ENCODE measurements at regions not wholly inside any gene's neighbourhood (a gene's known extent, or its start where the extent isn't known, plus 50 kb on each side); places are given as distances from the start of the nearest gene placed in this dataset.

GRCh38 chr3:25291481-25291905 is 136.6 kb upstream of the RARB start:
- no peaks in the 10 kb centered on the region for H3K27me3 ChIP-seq (ENCODE audit: control insufficient read depth, insufficient read depth)
- intact Hi-C loops (cut with DNase I): no loop called here
- no peak overlapping the region for H3K4me3 ChIP-seq (ENCODE audit: low read length)
- H3K27ac ChIP-seq (ENCODE audit: low read length): no peak overlapping the region
- H3K4me1 ChIP-seq (ENCODE audit: control insufficient read depth, insufficient read depth, low read length): no peaks in the 10 kb centered on the region
- ATAC-seq (no peak), DNase-seq (no peak)
- no peaks in the 10 kb centered on the region for H3K9me3 ChIP-seq (ENCODE audit: control insufficient read depth, low read length)
- WGBS: 47% methylated on average over 2 of the region's 2 CpGs

GRCh38 chr3:25292036-25292435 is 136.0 kb upstream of the RARB start:
- ATAC-seq (no peak), DNase-seq (no peak)
- H3K9me3 ChIP-seq (ENCODE audit: control insufficient read depth, low read length): no peaks in the 10 kb centered on the region
- intact Hi-C loops (cut with DNase I): no loop called here
- no peak overlapping the region for H3K4me3 ChIP-seq (ENCODE audit: low read length)
- 86% methylated on average over 3 of the region's 3 CpGs for WGBS
- H3K27me3 ChIP-seq (ENCODE audit: control insufficient read depth, insufficient read depth): no peaks in the 10 kb centered on the region
- no peak overlapping the region for H3K27ac ChIP-seq (ENCODE audit: low read length)
- H3K4me1 ChIP-seq (ENCODE audit: control insufficient read depth, insufficient read depth, low read length): no peaks in the 10 kb centered on the region

GRCh38 chr3:25292595-25292994 is 135.5 kb upstream of the RARB start:
- WGBS: 88% methylated on average over 6 of the region's 6 CpGs
- intact Hi-C loops (cut with DNase I): no loop called here
- ATAC-seq: no peak
- Histone ChIP-seq H3K4me1 (ENCODE audit: control insufficient read depth, insufficient read depth, low read length) (no peaks in the 10 kb centered on the region), H3K4me3 (ENCODE audit: low read length) (no peak overlapping the region), H3K9me3 (ENCODE audit: control insufficient read depth, low read length) (no peaks in the 10 kb centered on the region), H3K27me3 (ENCODE audit: control insufficient read depth, insufficient read depth) (no peaks in the 10 kb centered on the region), H3K27ac (ENCODE audit: low read length) (no peak overlapping the region)
- DNase-seq: no peak

- H3K4me1 ChIP-seq (ENCODE audit: control insufficient read depth, insufficient read depth, low read length): no peaks in the 10 kb centered on the region
- 71% methylated on average over 5 of the region's 5 CpGs for WGBS
- no peak overlapping the region for H3K27ac ChIP-seq (ENCODE audit: low read length)
- no peak for ATAC-seq
- DNase-seq: no peak
- intact Hi-C loops (cut with DNase I): no loop called here
- H3K27me3 ChIP-seq (ENCODE audit: control insufficient read depth, insufficient read depth): no peaks in the 10 kb centered on the region
- no peak overlapping the region for H3K4me3 ChIP-seq (ENCODE audit: low read length)
- H3K9me3 ChIP-seq (ENCODE audit: control insufficient read depth, low read length): no peaks in the 10 kb centered on the region
These were observed 134.3 kb upstream of the RARB start for GRCh38 chr3:25293736-25294135.

- Histone ChIP-seq H3K4me3 (ENCODE audit: low read length) (no peak overlapping the region), H3K27ac (ENCODE audit: low read length) (no peak overlapping the region), H3K27me3 (ENCODE audit: control insufficient read depth, insufficient read depth) (no peaks in the 10 kb centered on the region), H3K4me1 (ENCODE audit: control insufficient read depth, insufficient read depth, low read length) (no peaks in the 10 kb centered on the region), H3K9me3 (ENCODE audit: control insufficient read depth, low read length) (no peaks in the 10 kb centered on the region)
- intact Hi-C loops (cut with DNase I): no loop called here
- WGBS: 79% methylated on average over 6 of the region's 6 CpGs
- DNase-seq (no peak), ATAC-seq (no peak)
These were observed 133.8 kb upstream of the RARB start for GRCh38 chr3:25294169-25294805.

- H3K9me3 ChIP-seq (ENCODE audit: control insufficient read depth, low read length): no peaks in the 10 kb centered on the region
- H3K27me3 ChIP-seq (ENCODE audit: control insufficient read depth, insufficient read depth): no peaks in the 10 kb centered on the region
- no peak overlapping the region for H3K27ac ChIP-seq (ENCODE audit: low read length)
- WGBS: 74% methylated on average over 9 of the region's 9 CpGs
- no peak overlapping the region for H3K4me3 ChIP-seq (ENCODE audit: low read length)
- ATAC-seq (no peak), DNase-seq (no peak)
- intact Hi-C loops (cut with DNase I): no loop called here
- H3K4me1 ChIP-seq (ENCODE audit: control insufficient read depth, insufficient read depth, low read length): no peaks in the 10 kb centered on the region
These were observed 130.1 kb upstream of the RARB start for GRCh38 chr3:25297667-25298585.

- no peak for ATAC-seq
- no peak for DNase-seq
- intact Hi-C loops (cut with DNase I): loop anchor here in 1 of 4 donors (10.0 kb wide), 1 partner anchor 295 kb away; no protein-coding TSS in a partner anchor
- H3K9me3 ChIP-seq (ENCODE audit: control insufficient read depth, low read length): no peaks in the 10 kb centered on the region
- no peaks in the 10 kb centered on the region for H3K27me3 ChIP-seq (ENCODE audit: control insufficient read depth, insufficient read depth)
- H3K27ac ChIP-seq (ENCODE audit: low read length): no peak overlapping the region
- H3K4me3 ChIP-seq (ENCODE audit: low read length): no peak overlapping the region
- 70% methylated on average over 1 of the region's 1 CpG for WGBS
- no peaks in the 10 kb centered on the region for H3K4me1 ChIP-seq (ENCODE audit: control insufficient read depth, insufficient read depth, low read length)
These were observed 127.9 kb upstream of the RARB start for GRCh38 chr3:25300141-25300540.

- ATAC-seq (no peak), DNase-seq (no peak)
- Histone ChIP-seq H3K4me3 (ENCODE audit: low read length) (no peak overlapping the region), H3K4me1 (ENCODE audit: control insufficient read depth, insufficient read depth, low read length) (no peaks in the 10 kb centered on the region), H3K27ac (ENCODE audit: low read length) (no peak overlapping the region), H3K9me3 (ENCODE audit: control insufficient read depth, low read length) (no peaks in the 10 kb centered on the region), H3K27me3 (ENCODE audit: control insufficient read depth, insufficient read depth) (no peaks in the 10 kb centered on the region)
- intact Hi-C loops (cut with DNase I): loop anchor here in 1 of 4 donors (10.0 kb wide), 1 partner anchor 290 kb away; no protein-coding TSS in a partner anchor
- 79% methylated on average over 2 of the region's 2 CpGs for WGBS
These were observed 123.1 kb upstream of the RARB start for GRCh38 chr3:25304916-25305315.

GRCh38 chr3:25306066-25306465 is 122.0 kb upstream of the RARB start:
- WGBS: 50% methylated on average over 5 of the region's 5 CpGs
- no peaks in the 10 kb centered on the region for H3K9me3 ChIP-seq (ENCODE audit: control insufficient read depth, low read length)
- H3K27me3 ChIP-seq (ENCODE audit: control insufficient read depth, insufficient read depth): no peaks in the 10 kb centered on the region
- intact Hi-C loops (cut with DNase I): loop anchor here in 1 of 4 donors (10.0 kb wide), 1 partner anchor 289 kb away; no protein-coding TSS in a partner anchor
- H3K4me1 ChIP-seq (ENCODE audit: control insufficient read depth, insufficient read depth, low read length): no peaks in the 10 kb centered on the region
- DNase-seq (no peak), ATAC-seq (no peak)
- H3K4me3 ChIP-seq (ENCODE audit: low read length): no peak overlapping the region
- H3K27ac ChIP-seq (ENCODE audit: low read length): no peak overlapping the region

- intact Hi-C loops (cut with DNase I): loop anchor here in 1 of 4 donors (10.0 kb wide), 1 partner anchor 288 kb away; no protein-coding TSS in a partner anchor
- Histone ChIP-seq H3K27me3 (ENCODE audit: control insufficient read depth, insufficient read depth) (no peaks in the 10 kb centered on the region), H3K4me3 (ENCODE audit: low read length) (no peak overlapping the region), H3K9me3 (ENCODE audit: control insufficient read depth, low read length) (no peaks in the 10 kb centered on the region), H3K27ac (ENCODE audit: low read length) (no peak overlapping the region), H3K4me1 (ENCODE audit: control insufficient read depth, insufficient read depth, low read length) (no peaks in the 10 kb centered on the region)
- ATAC-seq (no peak), DNase-seq (no peak)
- WGBS: 63% methylated on average over 2 of the region's 2 CpGs
These were observed 121.4 kb upstream of the RARB start for GRCh38 chr3:25306705-25307104.

GRCh38 chr3:25313286-25313685 is 114.8 kb upstream of the RARB start:
- Histone ChIP-seq H3K4me1 (ENCODE audit: control insufficient read depth, insufficient read depth, low read length) (no peaks in the 10 kb centered on the region), H3K4me3 (ENCODE audit: low read length) (no peak overlapping the region), H3K27ac (ENCODE audit: low read length) (no peak overlapping the region), H3K9me3 (ENCODE audit: control insufficient read depth, low read length) (no peaks in the 10 kb centered on the region), H3K27me3 (ENCODE audit: control insufficient read depth, insufficient read depth) (no peaks in the 10 kb centered on the region)
- no peak for ATAC-seq
- DNase-seq: no peak
- 87% methylated on average over 2 of the region's 2 CpGs for WGBS
- intact Hi-C loops (cut with DNase I): no loop called here

All from right cardiac atrium (tissue), 5 donors.